ENCODE measurements at regions not wholly inside any gene's neighbourhood (a gene's known extent, or its start where the extent isn't known, plus 50 kb on each side); places are given as distances from the start of the nearest gene placed in this dataset.

DNA sequence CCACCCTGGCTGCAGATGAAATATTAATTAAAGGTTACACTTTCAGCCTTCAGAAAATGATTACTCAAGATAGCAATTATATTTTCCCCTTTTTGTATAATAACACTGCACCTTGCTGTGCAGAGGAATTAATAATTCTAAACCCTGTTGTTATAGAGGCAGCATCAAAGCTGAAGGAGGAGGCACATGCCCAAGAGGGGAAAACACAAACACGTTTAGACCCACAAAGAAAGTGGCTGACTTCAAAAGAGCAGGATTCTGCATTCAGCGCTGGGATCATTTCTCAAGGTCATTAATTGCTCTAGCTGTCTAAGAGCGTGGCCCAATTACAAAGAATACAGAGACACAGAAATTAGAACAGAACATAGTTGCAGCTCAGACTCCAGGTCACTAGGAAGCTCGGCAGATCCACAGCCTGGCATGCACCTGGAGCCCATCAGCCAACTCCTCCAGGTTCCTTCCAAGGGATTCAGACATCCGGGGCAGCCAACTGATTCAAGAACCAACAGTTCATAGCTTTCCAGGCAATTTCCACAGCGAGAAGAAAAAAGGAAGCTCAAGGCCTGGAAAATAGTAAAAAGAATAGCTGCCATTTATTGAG is 102.3 kb upstream of the ID2 start:
- no peak overlapping the region for H3K4me3 ChIP-seq (replicated peaks; ENCODE audit: low read depth, low read length)
- DNase-seq (ENCODE audit: low read depth): no peak
- TF ChIP-seq, protein P1, sequence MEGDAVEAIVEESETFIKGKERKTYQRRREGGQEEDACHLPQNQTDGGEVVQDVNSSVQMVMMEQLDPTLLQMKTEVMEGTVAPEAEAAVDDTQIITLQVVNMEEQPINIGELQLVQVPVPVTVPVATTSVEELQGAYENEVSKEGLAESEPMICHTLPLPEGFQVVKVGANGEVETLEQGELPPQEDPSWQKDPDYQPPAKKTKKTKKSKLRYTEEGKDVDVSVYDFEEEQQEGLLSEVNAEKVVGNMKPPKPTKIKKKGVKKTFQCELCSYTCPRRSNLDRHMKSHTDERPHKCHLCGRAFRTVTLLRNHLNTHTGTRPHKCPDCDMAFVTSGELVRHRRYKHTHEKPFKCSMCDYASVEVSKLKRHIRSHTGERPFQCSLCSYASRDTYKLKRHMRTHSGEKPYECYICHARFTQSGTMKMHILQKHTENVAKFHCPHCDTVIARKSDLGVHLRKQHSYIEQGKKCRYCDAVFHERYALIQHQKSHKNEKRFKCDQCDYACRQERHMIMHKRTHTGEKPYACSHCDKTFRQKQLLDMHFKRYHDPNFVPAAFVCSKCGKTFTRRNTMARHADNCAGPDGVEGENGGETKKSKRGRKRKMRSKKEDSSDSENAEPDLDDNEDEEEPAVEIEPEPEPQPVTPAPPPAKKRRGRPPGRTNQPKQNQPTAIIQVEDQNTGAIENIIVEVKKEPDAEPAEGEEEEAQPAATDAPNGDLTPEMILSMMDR (IDR thresholded peaks at IDR 0.05; ENCODE audit: low read length, missing control alignments): no peak

DNA sequence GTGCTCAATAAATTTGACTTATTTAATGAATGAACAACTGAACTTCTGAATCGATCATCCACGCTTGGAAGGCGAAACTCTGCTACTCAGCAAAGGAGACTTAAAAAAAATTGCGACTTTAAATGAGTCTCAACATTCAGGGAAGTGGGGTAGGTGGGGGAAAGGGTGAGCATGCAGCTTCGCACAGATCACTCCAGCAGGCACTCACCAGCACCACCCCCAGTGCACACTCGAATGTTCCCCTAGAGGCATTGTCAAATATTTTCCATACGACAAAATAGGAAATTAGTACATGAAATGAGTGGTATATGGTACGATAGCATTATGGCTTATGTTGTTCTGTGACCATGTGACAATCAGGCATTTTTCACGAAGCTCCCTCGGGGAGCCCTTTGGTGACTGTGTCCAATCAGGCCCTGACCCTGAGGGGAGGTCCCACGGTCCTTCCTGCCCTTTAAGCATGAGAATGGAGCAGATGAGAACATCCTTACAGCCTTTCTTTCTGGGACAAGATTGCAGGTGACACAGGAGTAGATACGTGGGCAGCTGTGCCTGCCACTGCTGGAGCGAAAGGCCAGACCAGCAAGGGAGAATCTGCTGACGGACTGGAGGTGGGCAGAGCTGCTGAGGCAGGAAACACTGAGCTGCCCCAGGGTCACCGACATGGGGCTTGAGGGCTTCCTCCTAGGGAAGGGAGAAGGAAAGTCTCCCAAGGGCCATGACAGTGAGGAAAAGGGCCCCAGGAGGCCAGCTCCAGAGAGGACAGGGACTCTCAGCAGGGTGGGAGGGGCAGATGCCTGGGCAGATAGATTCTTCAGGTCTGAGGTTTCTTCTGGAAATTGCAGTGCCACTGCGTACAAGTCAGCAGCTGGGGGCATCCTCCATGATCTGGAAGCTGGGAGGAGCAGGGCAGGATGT is 101.3 kb upstream of the ID2 start:
- no peak overlapping the region for H3K4me3 ChIP-seq (replicated peaks; ENCODE audit: low read depth, low read length)
- no peak for DNase-seq (ENCODE audit: low read depth)
- TF ChIP-seq, protein P1 (IDR thresholded peaks at IDR 0.05; ENCODE audit: low read length, missing control alignments): no peak

DNA sequence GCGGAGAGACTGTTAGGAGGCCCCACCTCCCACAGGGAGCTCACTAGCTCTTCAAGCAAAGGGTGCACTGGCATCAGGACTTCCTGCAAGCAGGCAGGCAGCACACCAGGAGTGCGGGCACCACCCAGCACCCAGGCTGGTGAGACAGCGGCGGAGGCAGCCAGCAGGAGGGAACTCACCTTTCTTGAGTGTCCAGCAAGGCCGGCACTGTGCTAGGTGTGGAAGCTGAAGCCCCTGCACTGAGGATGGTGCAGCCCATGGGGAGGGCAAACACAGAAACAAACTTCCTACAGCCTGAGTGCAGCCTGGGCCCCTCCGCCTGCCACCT is 100.7 kb upstream of the ID2 start:
- TF ChIP-seq, protein P1 (IDR thresholded peaks at IDR 0.05; ENCODE audit: low read length, missing control alignments): no peak
- no peak for DNase-seq (ENCODE audit: low read depth)
- no peak overlapping the region for H3K4me3 ChIP-seq (replicated peaks; ENCODE audit: low read depth, low read length)

DNA sequence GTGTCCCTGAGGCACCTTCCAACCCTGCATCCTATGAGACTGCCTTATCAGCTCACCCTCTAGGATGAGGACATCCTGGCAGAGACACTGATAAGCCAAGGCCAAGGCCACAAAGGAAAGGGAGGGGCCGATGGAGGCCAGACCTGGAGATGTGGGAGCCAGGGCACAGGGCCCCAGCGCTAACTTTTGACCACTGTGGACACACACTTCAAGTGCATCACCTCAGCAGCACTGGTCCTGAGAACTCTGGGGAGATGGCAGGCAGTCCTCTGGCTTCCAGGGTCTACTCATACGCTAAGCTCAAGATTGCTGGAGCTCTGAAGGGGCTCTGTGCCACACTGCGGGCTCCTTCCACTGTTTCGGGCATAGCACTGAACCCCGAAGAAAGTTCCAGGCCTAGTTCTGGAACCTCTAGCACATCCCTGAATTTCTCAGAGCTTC is 100.2 kb upstream of the ID2 start:
- TF ChIP-seq, protein P1 (IDR thresholded peaks at IDR 0.05; ENCODE audit: low read length, missing control alignments): no peak
- DNase-seq (ENCODE audit: low read depth): no peak
- no peak overlapping the region for H3K4me3 ChIP-seq (replicated peaks; ENCODE audit: low read depth, low read length)

DNA sequence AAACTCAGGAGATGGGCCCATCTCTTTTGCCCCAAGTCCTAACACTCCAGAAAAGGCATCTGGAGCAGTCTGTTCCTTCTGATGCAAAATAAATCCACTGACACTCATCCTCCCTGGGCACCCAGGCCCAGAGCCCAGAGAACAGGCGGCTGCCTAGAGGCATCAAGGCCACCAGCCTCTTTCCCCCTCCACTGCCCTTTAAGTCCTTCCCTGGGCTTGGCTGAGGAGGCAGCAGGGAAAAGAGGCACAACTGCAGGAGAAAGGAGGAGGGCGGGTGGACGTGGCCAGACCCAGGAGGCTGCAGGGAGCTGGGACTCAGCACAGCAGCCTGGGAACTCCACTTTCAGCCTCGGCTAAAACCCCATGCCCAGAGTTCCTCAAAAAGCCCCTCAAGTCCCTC is 99.7 kb upstream of the ID2 start:
- DNase-seq (ENCODE audit: low read depth): no peak
- no peak overlapping the region for H3K4me3 ChIP-seq (replicated peaks; ENCODE audit: low read depth, low read length)

DNA sequence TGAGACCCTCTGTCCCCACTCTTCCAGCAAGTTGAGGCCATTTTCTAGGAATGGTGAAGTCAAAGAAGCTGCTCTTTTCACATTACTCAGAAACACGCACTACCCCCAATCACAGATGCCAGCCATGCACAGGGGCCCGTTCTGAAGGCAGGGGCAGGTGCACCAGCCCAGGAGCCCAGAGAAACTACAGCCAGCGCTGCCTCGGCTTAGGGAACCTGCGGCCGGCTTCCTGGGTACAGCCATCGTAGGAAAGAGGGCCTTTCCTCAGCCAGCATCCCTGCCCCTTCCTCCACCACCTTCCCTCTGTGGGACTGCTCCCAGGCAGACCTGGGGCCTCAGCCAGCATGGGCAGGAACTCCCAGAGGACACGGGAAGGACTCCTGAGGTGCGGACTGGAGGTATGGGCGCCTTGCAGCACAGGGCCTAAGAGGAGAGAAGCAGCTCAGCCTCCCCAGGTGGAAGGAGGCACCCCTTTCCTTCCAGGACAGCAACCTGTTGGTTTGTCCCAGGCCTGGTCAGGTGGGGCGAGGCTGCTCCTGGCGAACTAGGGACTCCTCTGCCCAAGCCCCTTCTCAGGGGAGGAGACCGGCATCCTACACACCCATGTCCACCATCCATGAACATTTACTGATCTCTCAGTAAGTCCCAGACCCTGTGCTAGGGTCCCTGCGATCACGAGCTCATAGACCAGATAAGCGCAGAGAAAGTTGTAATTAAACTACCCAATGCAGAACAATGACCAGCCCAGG is 99.0 kb upstream of the ID2 start:
- no peak overlapping the region for H3K4me3 ChIP-seq (replicated peaks; ENCODE audit: low read depth, low read length)
- no peak for DNase-seq (ENCODE audit: low read depth)
- TF ChIP-seq, protein P1 (IDR thresholded peaks at IDR 0.05; ENCODE audit: low read length, missing control alignments): no peak

More for the DNA sequence above, 99.7 kb upstream of the ID2 start:
- TF ChIP-seq, protein P1 (IDR thresholded peaks at IDR 0.05; ENCODE audit: low read length, missing control alignments): no peak

Measured in fibroblast of pulmonary artery (primary cell).